ENCODE measurements at regions not wholly inside any gene's neighbourhood (a gene's known extent, or its start where the extent isn't known, plus 50 kb on each side); places are given as distances from the start of the nearest gene placed in this dataset.

DNA sequence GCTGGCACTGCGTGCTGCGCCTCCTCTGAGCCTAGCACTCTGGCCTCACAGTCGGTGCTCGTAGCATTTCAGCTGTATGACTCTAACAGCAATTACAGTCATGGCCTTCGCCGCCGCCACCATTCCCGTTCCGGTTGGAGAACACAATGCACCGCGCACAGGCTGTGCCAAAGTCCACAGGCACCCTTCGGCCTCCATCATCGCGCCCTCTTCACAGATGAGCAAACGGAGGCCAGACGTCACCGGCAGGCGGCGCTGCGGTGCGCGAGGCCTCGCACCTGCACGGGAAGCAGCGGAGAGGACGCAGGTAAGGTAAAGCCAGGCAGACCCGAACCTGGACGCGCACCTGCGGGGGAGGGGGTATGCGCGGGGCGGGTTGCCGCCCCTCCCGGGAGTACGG is 128.9 kb downstream of the BARX1 start:
- TF ChIP-seq, protein P1, sequence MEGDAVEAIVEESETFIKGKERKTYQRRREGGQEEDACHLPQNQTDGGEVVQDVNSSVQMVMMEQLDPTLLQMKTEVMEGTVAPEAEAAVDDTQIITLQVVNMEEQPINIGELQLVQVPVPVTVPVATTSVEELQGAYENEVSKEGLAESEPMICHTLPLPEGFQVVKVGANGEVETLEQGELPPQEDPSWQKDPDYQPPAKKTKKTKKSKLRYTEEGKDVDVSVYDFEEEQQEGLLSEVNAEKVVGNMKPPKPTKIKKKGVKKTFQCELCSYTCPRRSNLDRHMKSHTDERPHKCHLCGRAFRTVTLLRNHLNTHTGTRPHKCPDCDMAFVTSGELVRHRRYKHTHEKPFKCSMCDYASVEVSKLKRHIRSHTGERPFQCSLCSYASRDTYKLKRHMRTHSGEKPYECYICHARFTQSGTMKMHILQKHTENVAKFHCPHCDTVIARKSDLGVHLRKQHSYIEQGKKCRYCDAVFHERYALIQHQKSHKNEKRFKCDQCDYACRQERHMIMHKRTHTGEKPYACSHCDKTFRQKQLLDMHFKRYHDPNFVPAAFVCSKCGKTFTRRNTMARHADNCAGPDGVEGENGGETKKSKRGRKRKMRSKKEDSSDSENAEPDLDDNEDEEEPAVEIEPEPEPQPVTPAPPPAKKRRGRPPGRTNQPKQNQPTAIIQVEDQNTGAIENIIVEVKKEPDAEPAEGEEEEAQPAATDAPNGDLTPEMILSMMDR (IDR thresholded peaks at IDR 0.05; ENCODE audit: extremely low read depth, insufficient read depth, missing control alignments) = peak; percentile 64
- in situ Hi-C loops (cut with MboI; ENCODE audit: low pct_unique_long_range_greater_than_20kb, low sequenced_read_pairs, unreplicated experiment) = no loop called here
- peak; percentile 48 for DNase-seq (ENCODE audit: low spot score)

DNA sequence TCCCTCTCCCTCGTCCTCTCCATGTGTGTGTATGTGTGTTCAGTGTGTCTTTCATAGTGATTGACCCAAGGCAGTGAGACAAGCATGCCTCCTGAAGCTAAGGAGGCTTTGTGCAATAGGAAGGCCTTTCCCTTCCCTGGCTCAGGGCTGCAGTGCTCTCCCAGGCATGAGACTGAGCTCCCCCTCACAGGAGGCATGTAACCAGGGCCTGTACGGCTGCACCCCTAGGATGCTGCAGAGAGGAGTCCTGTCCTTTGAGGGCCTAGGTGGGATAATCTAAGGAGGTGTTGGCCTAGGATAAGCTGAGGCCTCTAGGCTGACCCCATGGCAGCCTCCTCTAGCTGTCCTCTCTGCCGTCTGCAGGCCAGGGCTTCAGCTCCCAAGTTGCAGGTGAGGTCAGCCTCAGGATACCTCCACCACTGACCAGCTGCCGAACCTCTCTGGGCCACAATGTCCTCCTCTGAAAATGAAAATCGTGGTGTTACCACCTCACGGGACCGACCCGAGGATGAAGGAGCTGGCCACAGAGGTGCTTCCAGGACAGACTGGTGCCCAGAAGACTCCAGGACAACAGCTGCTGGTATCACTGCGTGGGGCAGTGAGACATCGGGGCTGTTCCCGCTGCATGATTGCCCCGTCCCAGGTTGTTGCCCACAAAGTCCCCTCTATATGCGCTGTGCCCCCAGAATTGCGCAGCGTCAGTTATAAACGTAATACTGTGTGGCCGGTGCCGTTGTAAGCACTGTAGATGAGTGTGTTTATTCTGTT is 129.6 kb downstream of the BARX1 start:
- TF ChIP-seq, protein P1 (IDR thresholded peaks at IDR 0.05; ENCODE audit: extremely low read depth, insufficient read depth, missing control alignments) = no peak
- in situ Hi-C loops (cut with MboI; ENCODE audit: low pct_unique_long_range_greater_than_20kb, low sequenced_read_pairs, unreplicated experiment) = no loop called here
- DNase-seq (ENCODE audit: low spot score) = peak; percentile 7

DNA sequence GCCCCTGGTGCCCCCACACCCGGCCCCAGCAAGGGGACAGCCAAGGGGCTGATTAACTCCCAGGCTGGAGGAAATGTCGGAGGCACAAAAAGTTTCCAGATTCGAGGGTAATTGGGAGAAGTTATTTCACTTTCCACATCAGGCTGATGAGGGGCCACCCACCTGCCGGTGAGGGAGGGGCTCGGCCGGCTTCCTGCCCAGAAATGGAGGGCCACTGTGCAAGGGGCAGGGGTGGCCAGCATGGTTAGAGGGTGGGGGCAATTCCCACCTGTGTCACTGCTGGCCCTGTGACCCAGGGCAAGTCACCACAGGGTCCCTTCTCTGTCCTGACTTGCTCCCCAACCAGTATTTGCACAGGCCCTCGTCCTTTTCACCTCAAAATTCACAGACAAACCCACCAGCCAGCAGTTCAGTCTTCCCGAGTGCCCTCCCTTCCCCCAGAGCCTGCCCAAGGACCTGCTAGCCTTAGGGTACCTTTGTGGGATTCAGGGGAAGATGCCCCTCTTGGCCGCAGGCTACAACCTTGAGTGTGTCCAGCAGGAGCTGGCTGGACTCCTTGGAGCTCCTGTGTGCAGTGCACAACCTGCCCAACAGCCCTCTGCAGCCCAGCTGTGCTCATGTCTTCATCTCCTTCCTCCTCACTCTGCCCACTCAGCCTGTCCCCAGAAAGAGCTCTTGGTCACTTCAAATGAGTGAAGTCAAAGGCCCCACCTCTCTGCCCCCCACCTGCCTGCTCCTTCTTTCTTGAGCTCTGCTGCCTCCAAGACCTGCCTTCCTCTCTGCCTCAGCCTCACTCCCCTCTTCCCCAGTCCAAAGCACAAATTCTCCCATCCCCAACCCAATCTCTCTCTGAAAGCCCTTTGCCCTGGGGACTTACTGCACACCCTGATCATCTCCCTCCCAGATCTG is 130.5 kb downstream of the BARX1 start:
- in situ Hi-C loops (cut with MboI; ENCODE audit: low pct_unique_long_range_greater_than_20kb, low sequenced_read_pairs, unreplicated experiment) = no loop called here
- peak; percentile 6 for DNase-seq (ENCODE audit: low spot score)
- TF ChIP-seq, protein P1 (IDR thresholded peaks at IDR 0.05; ENCODE audit: extremely low read depth, insufficient read depth, missing control alignments) = no peak

DNA sequence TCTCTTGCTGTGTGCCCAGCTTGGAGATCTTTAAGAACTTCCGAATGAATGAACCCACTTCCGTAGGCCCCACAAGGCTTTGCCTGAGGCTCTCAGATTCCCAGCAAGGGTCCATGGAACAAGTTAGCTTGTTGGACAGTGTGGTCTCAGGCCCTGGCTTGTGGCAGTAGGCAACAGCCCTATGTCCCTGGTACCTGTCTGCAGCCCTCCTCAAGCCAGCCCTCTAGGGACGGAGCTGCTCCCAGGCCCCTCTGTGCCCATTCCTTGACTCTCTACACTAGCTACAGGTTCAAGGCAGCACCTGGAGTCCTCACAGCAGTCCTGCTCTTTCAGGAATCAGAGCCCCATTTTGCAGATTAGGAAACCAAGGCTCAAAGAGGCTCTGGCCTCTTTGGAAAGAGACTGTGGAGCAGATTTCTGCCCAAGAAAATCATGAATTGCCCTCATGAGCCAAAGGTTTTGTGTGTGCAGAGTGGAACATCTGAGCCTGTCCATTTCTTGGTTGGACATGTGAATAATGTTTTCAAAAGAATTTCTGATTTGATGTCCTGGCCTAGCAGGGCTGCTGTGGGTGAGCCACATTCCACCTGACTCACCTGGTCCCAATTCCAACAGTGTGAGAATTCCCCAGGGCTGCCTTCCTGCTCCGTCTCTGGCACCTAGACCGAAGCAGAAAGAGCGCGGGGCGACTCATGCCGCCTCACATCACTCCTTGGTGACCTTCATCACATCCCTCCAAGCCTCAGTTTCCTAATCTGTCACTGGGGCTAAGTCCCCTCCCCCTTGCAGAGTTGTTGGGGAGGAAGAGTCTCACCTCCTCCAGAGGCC is 131.7 kb downstream of the BARX1 start:
- in situ Hi-C loops (cut with MboI; ENCODE audit: low pct_unique_long_range_greater_than_20kb, low sequenced_read_pairs, unreplicated experiment) = no loop called here
- peak; percentile 4 for DNase-seq (ENCODE audit: low spot score)
- TF ChIP-seq, protein P1 (IDR thresholded peaks at IDR 0.05; ENCODE audit: extremely low read depth, insufficient read depth, missing control alignments) = no peak

DNA sequence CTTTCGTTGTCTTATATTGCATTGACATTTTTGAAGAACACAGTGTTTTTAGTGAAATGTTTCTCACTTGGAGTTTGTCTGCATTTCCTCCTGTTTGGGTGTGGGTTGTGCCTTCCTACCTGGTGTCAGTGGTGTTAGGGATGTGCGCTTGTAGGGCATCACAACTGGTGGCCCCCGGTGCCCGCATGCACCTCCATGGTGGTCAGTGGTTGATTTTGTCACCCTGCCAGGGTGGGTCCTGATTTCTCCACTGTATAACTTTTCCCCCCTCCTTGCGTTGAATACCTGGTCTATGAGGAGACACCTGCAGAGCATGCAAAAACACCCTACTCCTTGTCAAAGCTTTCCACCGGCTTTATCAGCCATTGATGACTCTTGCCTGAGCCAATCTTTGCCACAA is 132.9 kb downstream of the BARX1 start:
- peak; percentile 4 for DNase-seq (ENCODE audit: low spot score)
- in situ Hi-C loops (cut with MboI; ENCODE audit: low pct_unique_long_range_greater_than_20kb, low sequenced_read_pairs, unreplicated experiment) = no loop called here
- TF ChIP-seq, protein P1 (IDR thresholded peaks at IDR 0.05; ENCODE audit: extremely low read depth, insufficient read depth, missing control alignments) = no peak

DNA sequence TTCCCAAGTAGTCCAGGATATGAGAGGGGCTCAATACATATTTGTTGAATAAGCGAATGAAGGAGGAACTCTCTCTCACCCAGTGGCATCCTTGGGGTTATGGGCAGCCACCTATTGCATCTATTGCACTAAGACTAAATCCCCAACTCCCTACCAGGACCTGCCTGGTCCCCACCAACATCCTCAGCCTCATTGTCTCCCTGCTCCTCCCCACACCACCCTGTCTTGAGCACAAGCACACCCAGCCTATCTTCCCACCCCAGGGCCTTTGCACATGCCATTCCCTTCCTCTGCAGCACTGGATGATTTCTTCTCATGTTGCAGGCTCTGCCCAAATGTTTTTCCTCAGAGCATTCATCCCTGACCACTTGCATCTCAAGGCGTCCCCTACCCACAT is 133.8 kb downstream of the BARX1 start:
- DNase-seq (ENCODE audit: low spot score) = no peak
- TF ChIP-seq, protein P1 (IDR thresholded peaks at IDR 0.05; ENCODE audit: extremely low read depth, insufficient read depth, missing control alignments) = no peak
- in situ Hi-C loops (cut with MboI; ENCODE audit: low pct_unique_long_range_greater_than_20kb, low sequenced_read_pairs, unreplicated experiment) = no loop called here
